ENCODE measurements at regions not wholly inside any gene's neighbourhood (a gene's known extent, or its start where the extent isn't known, plus 50 kb on each side); places are given as distances from the start of the nearest gene placed in this dataset.

DNA sequence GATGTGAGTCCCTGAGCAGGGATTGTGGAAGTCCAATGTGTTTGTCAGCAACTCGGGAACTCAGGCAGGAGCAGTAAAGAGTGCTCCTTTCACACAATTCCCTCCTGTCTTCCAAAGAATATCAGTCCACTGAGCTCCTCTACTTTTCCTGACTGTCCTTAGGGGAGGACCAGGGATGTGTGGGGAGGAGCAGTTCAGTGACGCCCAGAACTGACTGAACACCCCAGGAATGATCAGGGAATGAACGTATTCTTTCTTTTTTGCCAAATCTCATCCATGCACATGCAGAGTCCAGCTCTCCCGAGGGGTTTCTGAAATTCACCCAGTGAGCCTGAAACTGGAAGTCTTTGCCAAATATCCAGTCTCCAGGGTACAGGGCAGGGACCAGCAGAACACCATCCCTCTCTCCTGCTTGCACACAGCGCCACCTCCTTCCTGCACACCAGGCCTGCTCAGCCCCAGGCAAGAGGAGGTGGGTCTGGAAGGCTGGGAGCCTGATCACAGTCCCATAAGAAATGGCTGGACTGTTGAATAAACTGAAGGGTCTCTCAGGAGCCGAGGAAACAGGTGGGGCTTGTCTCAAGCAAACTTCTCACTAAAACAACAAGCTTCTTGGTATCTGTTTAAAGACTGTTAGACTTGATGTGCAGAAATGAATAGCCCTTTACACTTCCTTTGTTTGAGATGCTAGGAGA lies 294.7 kb downstream of the C7orf25 start:
- DNase-seq = no peak

DNA sequence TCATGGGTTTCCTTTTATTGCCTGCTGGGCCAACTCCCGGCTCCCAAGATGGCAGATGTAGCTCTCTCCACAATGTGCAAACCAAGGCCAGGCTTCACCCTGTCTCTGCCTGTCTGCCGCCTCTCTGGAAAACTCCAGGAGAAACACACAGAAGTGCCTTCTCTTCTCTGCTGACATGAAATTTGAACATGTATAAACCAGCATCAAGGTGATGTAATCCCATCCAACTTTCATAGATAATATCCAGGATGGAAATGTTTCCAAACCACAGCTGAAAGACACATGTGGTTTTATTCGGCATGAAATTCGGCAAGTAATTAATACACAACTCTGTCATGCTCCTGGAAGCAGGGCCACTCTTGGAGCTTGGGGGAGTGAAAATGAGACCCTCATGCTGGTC lies 297.2 kb downstream of the C7orf25 start:
- no peak for DNase-seq

DNA sequence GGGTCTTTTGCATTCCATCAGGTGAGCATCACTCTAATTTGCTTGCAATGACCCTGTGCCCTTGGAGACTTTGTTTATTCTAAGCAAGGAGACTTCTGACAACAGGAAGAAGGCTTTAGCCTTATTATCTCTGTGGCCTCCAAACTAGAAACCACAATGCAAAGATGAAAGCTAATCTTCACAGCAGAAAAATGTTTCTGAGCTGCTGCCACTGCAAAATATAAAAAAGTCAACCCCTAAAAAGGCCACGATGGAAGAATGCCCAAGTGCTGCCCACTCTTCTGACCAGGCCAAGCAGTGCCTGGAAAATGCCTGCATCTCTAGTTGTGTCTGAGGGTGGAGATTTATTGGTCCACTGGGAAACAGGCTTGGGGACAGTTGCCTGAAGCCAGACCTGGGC lies 299.9 kb downstream of the C7orf25 start:
- DNase-seq = no peak

- DNase-seq = no peak
Measured at GRCh38 chr7:42611289-42611928, 300.5 kb downstream of the C7orf25 start.

GRCh38 chr7:42606193-42606905 lies 305.5 kb downstream of the C7orf25 start:
- no peak for DNase-seq

GRCh38 chr7:42605406-42606192 lies 306.3 kb downstream of the C7orf25 start:
- DNase-seq = no peak

DNA sequence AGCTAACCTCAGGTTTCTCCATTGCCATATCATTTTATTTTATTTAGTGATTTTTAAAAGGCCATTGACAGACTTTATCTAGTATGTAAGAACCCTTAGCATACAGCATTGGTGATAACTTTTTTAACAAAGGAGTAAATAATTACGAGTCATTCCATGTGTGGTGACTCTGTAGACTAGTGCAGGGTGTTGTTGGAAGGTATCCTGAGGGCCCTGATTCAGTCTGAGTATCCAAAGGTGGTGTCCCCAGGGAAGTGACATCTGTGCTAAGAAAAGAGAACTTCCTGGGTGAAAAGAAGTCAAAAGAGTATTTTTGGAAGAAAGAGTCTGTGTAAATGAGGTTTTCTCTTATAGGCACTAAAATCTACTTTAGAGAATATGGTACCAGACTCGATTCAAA lies 308.4 kb downstream of the C7orf25 start:
- no peak for DNase-seq

DNA sequence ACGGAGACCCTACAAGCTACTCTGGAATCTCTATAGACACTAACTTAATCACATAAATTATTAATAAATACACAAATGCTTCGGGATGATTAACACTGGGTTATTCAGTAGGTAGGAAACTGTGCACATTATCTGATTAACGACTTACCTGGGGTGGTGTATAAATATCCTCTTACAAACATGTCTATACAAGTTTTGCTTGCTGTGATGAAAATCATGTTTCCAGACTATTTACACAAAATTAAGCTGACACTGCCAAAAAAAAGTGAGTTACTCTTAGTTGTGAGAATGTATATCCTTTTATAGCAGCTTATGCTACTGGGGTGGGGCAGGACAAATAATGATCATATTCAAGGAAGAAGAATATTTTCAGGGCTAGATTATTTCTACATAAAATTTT lies 314.6 kb downstream of the C7orf25 start:
- no peak for DNase-seq

GRCh38 chr7:42596737-42597136 lies 315.1 kb downstream of the C7orf25 start:
- no peak for DNase-seq

- no peak for DNase-seq
Measured at GRCh38 chr7:42593860-42594259, 318.0 kb downstream of the C7orf25 start.

DNA sequence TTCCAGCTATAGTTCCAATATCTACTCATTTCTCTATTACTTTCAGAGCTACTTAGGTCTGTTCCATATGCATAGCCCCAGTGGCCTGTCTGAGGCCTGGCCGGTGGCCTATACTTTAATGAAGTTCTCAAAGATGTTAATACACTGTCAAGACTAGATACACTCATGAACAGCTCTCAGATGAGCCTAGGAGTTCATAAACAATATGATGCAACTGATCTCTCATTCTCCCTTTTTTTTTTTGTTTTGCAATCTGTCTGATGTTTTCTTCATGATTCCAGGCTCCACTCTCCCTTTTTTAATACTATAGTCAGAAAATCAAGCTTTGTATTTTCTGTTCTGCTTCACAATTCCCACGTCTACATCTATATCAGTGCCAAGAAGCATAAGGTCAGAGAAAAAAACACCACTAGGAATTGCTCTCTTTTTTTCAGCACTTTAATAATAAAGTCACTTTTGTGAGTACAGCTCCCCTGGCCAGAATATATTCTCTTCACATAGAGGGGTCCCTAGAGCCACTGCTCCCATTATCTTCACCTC lies 321.0 kb downstream of the C7orf25 start:
- DNase-seq = no peak

DNA sequence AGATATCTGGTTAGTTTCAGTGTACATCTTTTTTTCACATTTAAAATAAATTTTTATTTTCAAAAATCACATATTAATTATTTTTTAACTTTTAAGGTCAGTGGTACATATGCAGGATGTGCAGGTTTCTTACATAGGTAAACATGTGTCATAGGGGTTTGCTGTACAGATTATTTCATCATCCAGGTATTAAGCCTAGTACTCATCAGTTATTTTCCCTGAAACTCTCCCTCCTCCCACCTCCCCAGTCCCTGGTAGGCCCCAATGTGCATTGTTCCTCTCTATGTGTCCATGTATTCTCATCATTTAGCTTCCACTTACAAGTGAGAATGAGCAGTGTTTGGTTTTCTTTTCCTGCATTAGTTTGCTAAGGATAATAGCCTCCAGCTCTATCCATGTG lies 323.0 kb downstream of the C7orf25 start:
- no peak for DNase-seq

- DNase-seq = no peak
Measured at GRCh38 chr7:42587806-42588205, 324.1 kb downstream of the C7orf25 start.

DNA sequence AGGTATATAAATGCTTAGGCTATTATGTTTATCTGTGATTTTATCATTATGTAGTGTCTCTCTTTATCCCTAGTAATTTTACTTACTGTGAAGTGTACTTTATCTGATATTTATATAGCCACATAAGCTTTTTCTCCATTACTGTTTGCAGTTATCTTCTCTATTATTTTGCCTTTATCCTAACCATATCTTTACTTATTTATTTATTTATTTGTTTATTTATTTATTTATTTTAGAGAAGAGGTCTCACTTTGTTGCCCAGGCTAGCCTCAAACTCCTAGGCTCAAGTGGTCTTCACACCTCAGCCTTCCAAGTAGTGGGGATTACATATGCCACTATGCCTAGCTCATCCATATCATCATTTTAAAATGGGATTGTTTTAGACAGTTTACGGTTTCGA lies 331.8 kb downstream of the C7orf25 start:
- DNase-seq = no peak

DNA sequence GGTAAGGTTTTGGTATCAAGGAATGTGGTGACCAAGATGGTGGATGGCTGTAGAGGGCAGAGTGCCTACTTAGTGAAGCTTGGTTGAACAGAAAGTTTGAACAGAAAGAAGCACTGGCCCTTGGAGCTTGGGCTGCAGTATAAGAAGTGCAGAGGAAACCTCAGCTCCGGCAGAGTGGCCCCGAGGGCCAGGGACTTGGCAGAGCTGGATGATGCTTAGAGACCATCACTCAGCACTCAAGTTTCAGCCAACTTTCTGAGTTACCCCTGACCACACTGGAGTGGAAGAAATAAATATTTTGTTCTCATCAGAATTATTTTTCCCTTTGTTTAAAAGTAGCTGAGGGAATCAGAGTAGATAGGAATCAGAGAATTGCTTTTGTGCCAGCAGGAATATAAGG lies 336.7 kb downstream of the C7orf25 start:
- no peak for DNase-seq

DNA sequence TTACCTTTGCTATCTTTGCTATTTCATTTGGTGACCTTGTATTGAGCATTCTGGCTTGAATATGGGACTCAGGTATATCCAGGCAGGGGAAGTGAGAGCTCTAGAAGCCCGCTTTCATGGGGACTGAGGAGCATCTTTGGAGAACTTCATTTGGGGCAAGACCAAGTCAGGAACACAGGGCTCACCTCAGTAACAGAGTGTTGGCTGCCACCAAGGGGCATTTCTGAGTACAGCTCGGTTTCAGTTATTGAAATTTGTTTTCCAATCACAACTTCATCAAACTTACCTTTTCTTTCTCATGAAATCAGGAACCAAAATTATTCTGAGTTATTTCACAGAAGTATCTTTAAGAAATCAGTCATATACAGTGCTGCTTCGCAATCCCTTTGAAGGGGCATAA lies 337.2 kb downstream of the C7orf25 start:
- DNase-seq = no peak

DNA sequence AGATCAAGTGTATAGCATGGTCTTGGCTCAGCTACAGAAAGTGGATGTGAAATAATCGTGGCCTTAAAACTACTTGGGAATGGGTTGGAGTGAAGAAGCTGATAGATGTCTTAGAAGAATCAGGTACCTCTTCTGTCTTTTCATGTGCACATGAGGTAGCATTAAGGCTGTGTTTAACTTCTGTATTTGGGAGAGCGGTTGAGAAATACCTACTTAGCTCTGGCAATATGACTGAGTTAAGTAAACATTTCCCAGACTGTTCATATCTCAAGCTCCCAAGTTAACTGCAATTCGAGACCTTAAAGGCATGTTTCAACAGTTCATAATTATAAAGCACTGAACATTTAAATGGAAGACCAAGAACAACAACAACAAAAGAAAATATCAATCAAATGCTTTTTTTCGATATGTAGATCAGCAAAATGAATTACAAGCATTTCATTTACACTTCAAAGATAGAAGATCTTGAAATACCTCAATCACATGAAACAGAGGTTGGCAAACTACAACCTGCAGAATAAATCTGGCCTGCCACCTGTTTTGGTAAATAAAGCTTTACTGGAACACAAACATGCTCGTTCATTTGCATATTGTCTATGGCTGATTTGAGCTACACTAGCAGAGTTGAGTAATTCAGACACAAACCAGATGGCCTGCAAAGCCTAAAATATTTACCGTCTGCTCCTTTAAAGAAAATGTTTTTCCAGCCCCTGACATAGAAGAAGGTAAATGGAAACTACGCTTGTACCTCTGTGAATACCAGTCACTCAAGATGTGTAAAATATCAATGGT lies 337.1 kb upstream of the GLI3 start:
- peak; percentile 3 for DNase-seq

- no peak for DNase-seq
Measured at GRCh38 chr7:42572561-42572960, 335.6 kb upstream of the GLI3 start.

DNA sequence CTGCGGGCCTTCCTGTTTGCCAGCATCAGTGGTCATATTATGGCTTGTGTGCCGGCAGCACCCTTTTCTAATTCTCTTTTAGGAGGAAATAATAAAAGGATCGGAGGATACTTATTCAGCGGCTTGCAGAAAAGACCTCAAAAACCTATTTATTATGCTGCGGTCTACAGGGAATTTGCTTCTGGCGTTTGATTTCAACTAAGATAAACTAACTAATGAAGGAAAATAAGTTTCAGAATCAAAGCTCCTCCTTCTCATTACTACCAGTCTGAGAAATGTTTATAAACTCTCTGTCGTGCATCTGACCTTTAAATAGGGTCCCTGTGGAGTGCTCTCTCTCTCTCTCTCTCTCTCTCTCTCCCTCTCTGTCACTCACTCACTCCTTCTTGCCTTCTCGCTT lies 335.0 kb upstream of the GLI3 start:
- DNase-seq = no peak

DNA sequence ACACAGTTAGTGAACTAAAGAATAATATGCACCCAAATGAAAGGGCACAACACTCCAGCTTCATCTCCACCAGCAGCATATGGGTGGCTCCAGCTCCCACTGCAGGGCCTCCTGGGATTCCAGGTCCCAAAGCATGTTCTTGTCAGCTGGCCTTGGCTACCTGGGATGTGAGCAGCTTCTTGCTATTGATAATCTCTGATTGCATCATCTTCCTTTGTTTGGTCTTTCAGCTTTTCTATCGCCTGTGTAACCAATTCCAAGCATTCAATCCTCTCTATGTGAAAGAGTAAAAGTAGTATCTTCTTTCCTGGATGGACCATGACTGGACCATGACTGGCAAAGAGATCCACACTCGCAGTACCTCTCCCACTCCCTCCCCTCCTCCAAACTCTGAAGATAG lies 333.9 kb upstream of the GLI3 start:
- no peak for DNase-seq

- DNase-seq = no peak
Measured at GRCh38 chr7:42567051-42567450, 330.0 kb upstream of the GLI3 start.

DNA sequence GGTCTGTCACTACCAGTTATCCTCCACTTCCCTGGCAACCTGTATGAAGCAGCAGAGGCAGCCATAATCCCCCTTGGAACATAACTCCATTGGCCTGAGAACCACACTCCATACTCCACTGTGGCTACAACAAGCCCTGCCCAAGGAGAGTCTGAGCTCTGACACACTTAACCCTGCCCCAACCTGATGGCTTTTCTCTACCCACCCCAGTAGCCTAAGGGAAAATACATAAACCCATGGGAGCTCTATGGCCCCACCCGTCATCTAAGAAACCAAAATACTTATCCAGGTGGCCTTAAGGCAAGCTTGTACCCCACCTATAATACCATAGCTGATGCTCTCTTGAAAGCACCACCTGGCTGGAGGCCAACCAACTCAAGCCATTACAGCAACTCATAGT lies 324.8 kb upstream of the GLI3 start:
- no peak for DNase-seq

Data from NCI-H2171 treated with DMSO at 0.1 percent for 48 hours (cell line).